Spinal cord (tissue), 10 donors: ENCODE measurements at regions not wholly inside any gene's neighbourhood (a gene's known extent, or its start where the extent isn't known, plus 50 kb on each side); places are given as distances from the start of the nearest gene placed in this dataset. TPM values are rescaled to one million over a fixed set of nuclear protein-coding genes. Genes with fewer than 3 reads are reported as not detected.

Source experiments
- DNase-seq, 6 donors: peaks; one replicate each; pipeline versions ENCODE4 v3.0.0 to v3.0.0-alpha.2; 2013 to 2015; ENCODE audit warnings: low spot score in 6 of 6, low read depth in 4 of 6
- H3K27ac ChIP-seq: one replicate; pipeline ENCODE4 v1.5.1; 2013; ENCODE audit warnings: low read depth, low read length, control low read depth
- H3K27me3 ChIP-seq: one replicate; pipeline ENCODE4 v1.6.1; 2013; ENCODE audit warnings: low read length; ENCODE audit not compliant: control insufficient read depth, insufficient read depth
- H3K36me3 ChIP-seq: one replicate; pipeline ENCODE4 v1.6.1; 2013; ENCODE audit warnings: low read length; ENCODE audit not compliant: control insufficient read depth, insufficient read depth
- H3K4me1 ChIP-seq: one replicate; pipeline ENCODE4 v1.6.1; 2013; ENCODE audit warnings: low read length; ENCODE audit not compliant: control insufficient read depth, insufficient read depth
- H3K4me3 ChIP-seq: one replicate; pipeline ENCODE4 v1.5.1; 2013; ENCODE audit warnings: low read depth, low read length, control low read depth
- H3K9me3 ChIP-seq: one replicate; pipeline ENCODE4 v1.6.1; 2013; ENCODE audit warnings: low read length; ENCODE audit not compliant: control insufficient read depth, insufficient read depth
- WGBS: methylation state at CpG from one replicate; pipeline ENCODE4 v1.1.5; 2013; ENCODE audit warnings: missing lambda C conversion rate; ENCODE audit not compliant: insufficient coverage; 5-methylcytosine and 5-hydroxymethylcytosine counted together
- small RNA-seq: library from RNA; depleted of rRNA; stranded (forward); fragments of <200 nt; gene quantifications from one replicate; pipeline ENCODE3, GENCODE V24; 2014; ENCODE audit warnings: low replicate concordance
- donor health status: healthy.

GRCh38 chr18:64203295-64203694, 54.4 kb upstream of the LINC00305 start:
- H3K9me3 ChIP-seq, result no peaks in the 10 kb centered on the region
- DNase-seq, result peak in 1 of 6 donors; percentile 16
- no CpG with 5 or more reads among the region's 3 CpGs for WGBS
- peaks cover 3% of the 10 kb centered on the region for H3K4me1 ChIP-seq
- H3K36me3 ChIP-seq, result no peaks in the 10 kb centered on the region
- H3K27ac ChIP-seq, result no peak overlapping the region
- no peaks in the 10 kb centered on the region for H3K27me3 ChIP-seq
- no peak overlapping the region for H3K4me3 ChIP-seq

GRCh38 chr18:64202863-64203262, 54.0 kb upstream of the LINC00305 start:
- no peaks in the 10 kb centered on the region for H3K27me3 ChIP-seq
- 63% methylated on average over 6 of the region's 7 CpGs for WGBS
- H3K4me3 ChIP-seq, result no peak overlapping the region
- DNase-seq, result no peak
- no peaks in the 10 kb centered on the region for H3K36me3 ChIP-seq
- H3K4me1 ChIP-seq, result peaks cover 3% of the 10 kb centered on the region
- H3K9me3 ChIP-seq, result no peaks in the 10 kb centered on the region
- H3K27ac ChIP-seq, result no peak overlapping the region

GRCh38 chr18:64202210-64202836, 53.4 kb upstream of the LINC00305 start:
- Histone ChIP-seq H3K36me3 (no peaks in the 10 kb centered on the region), H3K27me3 (no peaks in the 10 kb centered on the region), H3K4me1 (peaks cover 3% of the 10 kb centered on the region), H3K27ac (no peak overlapping the region), H3K4me3 (no peak overlapping the region), H3K9me3 (no peaks in the 10 kb centered on the region)
- WGBS, result 39% methylated on average over 4 of the region's 6 CpGs
- DNase-seq, result peak in 2 of 6 donors; percentile 28 to 50

- no peak for DNase-seq
- 65% methylated on average over 2 of the region's 2 CpGs for WGBS
- peaks cover 3% of the 10 kb centered on the region for H3K4me1 ChIP-seq
- H3K4me3 ChIP-seq, result no peak overlapping the region
- no peaks in the 10 kb centered on the region for H3K9me3 ChIP-seq
- H3K36me3 ChIP-seq, result no peaks in the 10 kb centered on the region
- H3K27ac ChIP-seq, result no peak overlapping the region
- no peaks in the 10 kb centered on the region for H3K27me3 ChIP-seq
Measured at GRCh38 chr18:64201781-64202180, 52.9 kb upstream of the LINC00305 start.

GRCh38 chr18:64199581-64199980, 50.7 kb upstream of the LINC00305 start:
- DNase-seq, result no peak
- Histone ChIP-seq H3K4me1 (peaks cover 3% of the 10 kb centered on the region), H3K36me3 (no peaks in the 10 kb centered on the region), H3K27ac (no peak overlapping the region), H3K4me3 (no peak overlapping the region), H3K27me3 (no peaks in the 10 kb centered on the region), H3K9me3 (no peaks in the 10 kb centered on the region)
- WGBS, result 80% methylated on average over 1 of the region's 1 CpG

Small RNA genes lying in the stretch of these regions (small RNA-seq; reads per million reads assigned to genes)
- not detected for gene AC027506.1
